Epithelial cell of proximal tubule (primary cell): ENCODE measurements at regions not wholly inside any gene's neighbourhood (a gene's known extent, or its start where the extent isn't known, plus 50 kb on each side); places are given as distances from the start of the nearest gene placed in this dataset.

ENCODE experiments used
- DNase-seq: peaks from one replicate; pipeline ENCODE4 v3.0.0-alpha.2; 2011; ENCODE audit warnings: low read depth
- H3K4me3 ChIP-seq: 2 replicates; pipeline ENCODE4 v1.5.1; 2011; ENCODE audit warnings: low read depth, mild to moderate bottlenecking, low read length
- TF ChIP-seq, protein P1 (sequence below): conservative IDR thresholded peaks from 2 replicates; pipeline ENCODE4 v1.5.1; 2012; ENCODE audit warnings: low read depth, mild to moderate bottlenecking, low read length

- TF ChIP-seq, protein P1, sequence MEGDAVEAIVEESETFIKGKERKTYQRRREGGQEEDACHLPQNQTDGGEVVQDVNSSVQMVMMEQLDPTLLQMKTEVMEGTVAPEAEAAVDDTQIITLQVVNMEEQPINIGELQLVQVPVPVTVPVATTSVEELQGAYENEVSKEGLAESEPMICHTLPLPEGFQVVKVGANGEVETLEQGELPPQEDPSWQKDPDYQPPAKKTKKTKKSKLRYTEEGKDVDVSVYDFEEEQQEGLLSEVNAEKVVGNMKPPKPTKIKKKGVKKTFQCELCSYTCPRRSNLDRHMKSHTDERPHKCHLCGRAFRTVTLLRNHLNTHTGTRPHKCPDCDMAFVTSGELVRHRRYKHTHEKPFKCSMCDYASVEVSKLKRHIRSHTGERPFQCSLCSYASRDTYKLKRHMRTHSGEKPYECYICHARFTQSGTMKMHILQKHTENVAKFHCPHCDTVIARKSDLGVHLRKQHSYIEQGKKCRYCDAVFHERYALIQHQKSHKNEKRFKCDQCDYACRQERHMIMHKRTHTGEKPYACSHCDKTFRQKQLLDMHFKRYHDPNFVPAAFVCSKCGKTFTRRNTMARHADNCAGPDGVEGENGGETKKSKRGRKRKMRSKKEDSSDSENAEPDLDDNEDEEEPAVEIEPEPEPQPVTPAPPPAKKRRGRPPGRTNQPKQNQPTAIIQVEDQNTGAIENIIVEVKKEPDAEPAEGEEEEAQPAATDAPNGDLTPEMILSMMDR: no peak
- no peak for DNase-seq
- H3K4me3 ChIP-seq: no peak overlapping the region
Observed at GRCh38 chr20:52536841-52537400, 345.3 kb upstream of the ZFP64 start.

- H3K4me3 ChIP-seq: no peak overlapping the region
- TF ChIP-seq, protein P1: no peak
- no peak for DNase-seq
Observed at GRCh38 chr20:52536040-52536439, 344.5 kb upstream of the ZFP64 start.

DNA sequence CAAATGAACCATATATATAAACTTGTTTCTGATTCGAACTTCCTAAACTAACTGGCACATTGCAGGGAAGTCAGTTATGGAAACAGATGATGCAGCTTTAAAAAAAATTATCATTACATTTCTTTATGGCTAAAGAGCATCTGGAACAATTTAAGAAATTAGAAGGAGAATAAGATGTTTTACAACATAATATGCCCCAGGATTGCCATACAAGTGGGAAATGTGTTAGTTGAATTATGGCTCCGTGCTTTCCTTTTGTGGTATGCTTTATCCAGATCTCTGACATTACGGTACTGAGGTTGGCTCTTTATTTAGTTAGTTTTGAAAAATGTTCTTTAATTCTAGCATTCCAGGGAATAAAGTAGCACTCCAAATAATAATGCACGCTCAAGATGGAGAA is 343.0 kb upstream of the ZFP64 start:
- H3K4me3 ChIP-seq: no peak overlapping the region
- DNase-seq: no peak
- TF ChIP-seq, protein P1: no peak

- H3K4me3 ChIP-seq: no peak overlapping the region
- no peak for DNase-seq
- TF ChIP-seq, protein P1: no peak
Observed at GRCh38 chr20:52533401-52533800, 341.8 kb upstream of the ZFP64 start.

DNA sequence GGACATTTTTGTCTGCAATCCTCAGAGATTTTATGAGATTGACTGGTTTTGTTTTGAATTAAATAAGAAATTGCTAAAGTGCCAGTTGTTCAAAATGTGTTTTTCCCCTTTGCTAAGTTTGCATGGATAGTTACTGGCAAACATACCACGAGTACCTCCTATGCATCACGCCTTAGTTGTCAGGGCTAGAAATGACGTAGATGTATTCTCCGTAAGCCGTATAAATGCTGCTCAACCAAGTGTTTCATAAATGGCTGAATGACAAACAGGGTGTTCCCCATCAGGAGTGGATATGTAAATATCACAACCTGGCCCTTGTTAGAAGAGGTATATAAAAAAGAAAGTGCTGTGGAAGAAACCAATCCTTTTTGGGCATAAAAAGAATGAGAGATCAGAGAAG is 341.1 kb upstream of the ZFP64 start:
- no peak overlapping the region for H3K4me3 ChIP-seq
- TF ChIP-seq, protein P1: no peak
- DNase-seq: peak; percentile 20

- TF ChIP-seq, protein P1: no peak
- DNase-seq: no peak
- H3K4me3 ChIP-seq: no peak overlapping the region
Observed at GRCh38 chr20:52530571-52530970, 339.0 kb upstream of the ZFP64 start.

DNA sequence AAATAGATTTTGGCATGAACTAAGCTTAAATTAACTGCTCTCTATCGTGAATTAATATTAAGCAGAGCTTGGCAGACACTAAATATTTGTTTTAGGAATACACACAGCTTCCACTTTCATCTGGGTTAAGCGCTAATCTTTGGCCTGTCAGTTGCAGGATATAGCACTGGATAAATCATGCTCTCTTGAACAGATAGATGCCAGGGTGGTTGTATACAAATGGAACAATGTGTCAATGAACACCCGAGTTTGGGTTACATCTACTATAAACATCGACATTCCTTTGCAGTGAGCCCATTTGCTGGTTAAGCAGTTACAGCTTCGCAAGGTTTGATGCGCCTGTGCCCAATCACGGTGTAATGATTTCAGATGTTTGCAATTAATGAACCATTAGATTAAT is 338.2 kb upstream of the ZFP64 start:
- H3K4me3 ChIP-seq: no peak overlapping the region
- TF ChIP-seq, protein P1: no peak
- DNase-seq: peak; percentile 76
